GM23338 (cell line): ENCODE measurements at regions not wholly inside any gene's neighbourhood (a gene's known extent, or its start where the extent isn't known, plus 50 kb on each side); places are given as distances from the start of the nearest gene placed in this dataset.

Experiments used
- ATAC-seq: fragments of 200-7000 bp; cut with Tn5 transposase; 3 replicates; pipeline ENCODE4 v1.9.1; 2020
- DNase-seq: peaks from one replicate; pipeline ENCODE4 v3.0.0-alpha.2; 2015; ENCODE audit warnings: low spot score
- H2AFZ ChIP-seq: fragments of 200-600 bp; sonication (generic); 2 replicates; pipeline ENCODE4 v1.8.0; 2016; ENCODE audit warnings: antibody characterized with exemption, mild to moderate bottlenecking, moderate library complexity
- H3F3A ChIP-seq: fragments of 200-600 bp; sonication (generic); replicated peaks from 2 replicates; pipeline ENCODE4 v1.8.0; 2017; ENCODE audit warnings: antibody characterized with exemption, mixed run types, low read depth
- H3K27ac ChIP-seq: fragments of 200-600 bp; sonication (generic); 2 replicates; pipeline ENCODE4 v1.6.1; 2016; ENCODE audit warnings: low read depth
- H3K27me3 ChIP-seq: fragments of 200-600 bp; sonication (generic); 2 replicates; pipeline ENCODE4 v1.8.0; 2016; ENCODE audit warnings: mild to moderate bottlenecking, mixed run types, moderate library complexity; ENCODE audit not compliant: insufficient read depth
- H3K36me3 ChIP-seq: fragments of 200-600 bp; sonication (generic); 2 replicates; pipeline ENCODE4 v1.8.0; 2016; ENCODE audit warnings: mild to moderate bottlenecking; ENCODE audit not compliant: insufficient read depth
- H3K4me1 ChIP-seq: fragments of 200-600 bp; sonication (generic); 2 replicates; pipeline ENCODE4 v1.8.0; 2016; ENCODE audit warnings: mild to moderate bottlenecking, moderate library complexity; ENCODE audit not compliant: insufficient read depth
- H3K4me2 ChIP-seq: fragments of 200-600 bp; sonication (generic); 2 replicates; pipeline ENCODE4 v1.7.1; 2017; ENCODE audit warnings: mixed run types
- H3K4me3 ChIP-seq: fragments of 200-600 bp; sonication (generic); 2 replicates; pipeline ENCODE4 v1.6.1; 2016; ENCODE audit warnings: mixed run types
- H3K79me2 ChIP-seq: fragments of 200-600 bp; sonication (generic); replicated peaks from 2 replicates; pipeline ENCODE4 v1.8.0; 2017; ENCODE audit warnings: mild to moderate bottlenecking; ENCODE audit not compliant: insufficient read depth
- H3K9me2 ChIP-seq: fragments of 200-600 bp; sonication (generic); 2 replicates; pipeline ENCODE4 v1.8.0; 2017; ENCODE audit not compliant: insufficient read depth
- H4K20me1 ChIP-seq: fragments of 200-600 bp; sonication (generic); replicated peaks from 2 replicates; pipeline ENCODE4 v1.8.0; 2017; ENCODE audit warnings: mild to moderate bottlenecking; ENCODE audit not compliant: insufficient read depth
- H3K27ac Mint-ChIP-seq: 2 replicates; pipeline ENCODE4 v1.8.0; 2020; ENCODE audit warnings: inconsistent platforms, mild to moderate bottlenecking, moderate library complexity, mixed read lengths
- H3K27me3 Mint-ChIP-seq: 3 replicates; pipeline ENCODE4 v1.8.0; 2022; ENCODE audit warnings: low read depth, mild to moderate bottlenecking, moderate library complexity, mixed read lengths, inconsistent platforms; ENCODE audit not compliant: insufficient read depth, poor library complexity
- H3K36me3 Mint-ChIP-seq: 3 replicates; pipeline ENCODE4 v1.8.0; 2021; ENCODE audit warnings: low read depth, mild to moderate bottlenecking, inconsistent platforms, moderate library complexity, mixed read lengths
- H3K4me1 Mint-ChIP-seq: 3 replicates; pipeline ENCODE4 v1.8.0; 2020; ENCODE audit warnings: mild to moderate bottlenecking, inconsistent platforms, mixed read lengths
- H3K4me3 Mint-ChIP-seq: 3 replicates; pipeline ENCODE4 v1.8.0; 2021; ENCODE audit warnings: moderate library complexity, mild to moderate bottlenecking, inconsistent platforms, mixed read lengths
- H3K9me3 Mint-ChIP-seq: 3 replicates; pipeline ENCODE4 v1.8.0; 2020; ENCODE audit warnings: moderate library complexity, mild to moderate bottlenecking, inconsistent platforms, mixed read lengths
- CREB1 ChIP-seq: fragments of 250-450 bp; sonication (Bioruptor Pico); IDR thresholded peaks from 2 replicates; pipeline ENCODE4 v1.5.0; 2020; ENCODE audit warnings: low read depth, mild to moderate bottlenecking, moderate library complexity
- CTCF ChIP-seq, 2 experiments: fragments of 200-600 bp in 1 of 2; sonication (generic) in 1 of 2; conservative IDR thresholded peaks; 2 replicates each; pipeline versions ENCODE4 v1.5.1 to v1.6.1; 2016 to 2017; ENCODE audit warnings: antibody characterized with exemption in 2 of 2, low read depth in 2 of 2, mild to moderate bottlenecking in 2 of 2, moderate library complexity in 1 of 2
- EZH2phosphoT487 ChIP-seq: fragments of 200-600 bp; sonication (generic); IDR thresholded peaks from one replicate; pipeline ENCODE4 v1.8.1; 2018; ENCODE audit warnings: antibody characterized with exemption; ENCODE audit not compliant: unreplicated experiment
- JUNB ChIP-seq: IDR thresholded peaks from one replicate; pipeline ENCODE4 v1.6.1; 2016; ENCODE audit warnings: antibody characterized with exemption; ENCODE audit not compliant: unreplicated experiment
- POLR2AphosphoS5 ChIP-seq: IDR thresholded peaks from 2 replicates; pipeline ENCODE4 v1.6.1; 2016; ENCODE audit warnings: antibody characterized with exemption, low read depth
- REST ChIP-seq: IDR thresholded peaks from one replicate; pipeline ENCODE4 v1.6.1; 2018; ENCODE audit warnings: antibody characterized with exemption; ENCODE audit not compliant: unreplicated experiment
- STAT1 ChIP-seq: IDR thresholded peaks from one replicate; pipeline ENCODE4 v1.6.1; 2016; ENCODE audit warnings: antibody characterized with exemption; ENCODE audit not compliant: unreplicated experiment
- ZNF114 ChIP-seq: fragments of 250-450 bp; sonication (Bioruptor Pico); IDR thresholded peaks from 2 replicates; pipeline ENCODE4 v1.5.0; 2020; ENCODE audit warnings: mild to moderate bottlenecking, moderate library complexity
- ZNF331 ChIP-seq: fragments of 250-450 bp; sonication (Bioruptor Pico); IDR thresholded peaks from 2 replicates; pipeline ENCODE4 v1.5.0; 2020; ENCODE audit warnings: low read depth, mild to moderate bottlenecking, moderate library complexity
- ZNF462 ChIP-seq: fragments of 250-450 bp; sonication (Bioruptor Pico); IDR thresholded peaks from 2 replicates; pipeline ENCODE4 v1.5.0; 2020; ENCODE audit warnings: mild to moderate bottlenecking, moderate library complexity

GRCh38 chr2:37740164-37740739 is 68.8 kb upstream of the CDC42EP3 start (continued):
- TF ChIP-seq ZNF462 (CRISPR knock-in tag) (no peak), EZH2phosphoT487 (no peak), ZNF331 (CRISPR knock-in tag) (no peak), JUNB (no peak), CTCF (conservative IDR thresholded peaks at IDR 0.05; ENCODE audit: low read depth in 2 of 2) (no peak), STAT1 (no peak), ZNF114 (CRISPR knock-in tag) (no peak)

- Histone ChIP-seq H3K79me2 (no peaks in the 10 kb centered on the region), H4K20me1 (no peaks in the 10 kb centered on the region), H3K36me3 (no peaks in the 10 kb centered on the region), H3K4me1 (no peaks in the 10 kb centered on the region), H3K4me2 (no peak overlapping the region), H2AFZ (no peak overlapping the region), H3K4me3 (no peak overlapping the region), H3K9me2 (no peaks in the 10 kb centered on the region), H3K27me3 (no peaks in the 10 kb centered on the region), H3K27ac (no peak overlapping the region), H3F3A (no peaks in the 10 kb centered on the region)
- no peaks in the 10 kb centered on the region for H3K9me3 Mint-ChIP-seq
- peaks cover 2% of the 10 kb centered on the region for H3K27me3 Mint-ChIP-seq
- ATAC-seq (no peak), DNase-seq (no peak)
- no peak overlapping the region for H3K4me3 Mint-ChIP-seq
- no peaks in the 10 kb centered on the region for H3K36me3 Mint-ChIP-seq
- H3K4me1 Mint-ChIP-seq, result peaks cover 5% of the 10 kb centered on the region; the same call in 2 of the 3 replicates
- no peak overlapping the region for H3K27ac Mint-ChIP-seq
- TF ChIP-seq POLR2AphosphoS5 (no peak), ZNF331 (CRISPR knock-in tag) (no peak), REST (no peak), CREB1 (CRISPR knock-in tag) (no peak)
Observed at GRCh38 chr2:37742286-37742685, 70.8 kb upstream of the CDC42EP3 start.
